GM18951 (cell line): ENCODE measurements at regions not wholly inside any gene's neighbourhood (a gene's known extent, or its start where the extent isn't known, plus 50 kb on each side); places are given as distances from the start of the nearest gene placed in this dataset.
"Not testable (repeated sequence)": the region's sequence is repeated elsewhere in the genome, so short reads cannot be mapped to it uniquely, and the experiment has no call there.

Source experiments
- POLR2A ChIP-seq: IDR thresholded peaks from 4 replicates; pipeline ENCODE4 v1.6.1; 2011; ENCODE audit warnings: mild to moderate bottlenecking; ENCODE audit not compliant: insufficient read length, insufficient read depth; ENCODE audit errors: extremely low read depth
- in situ Hi-C: fragments of 300-500 bp; cut with MboI; formaldehyde crosslinking; loops from one replicate; pipeline ENCODE4 v1.12.0; 2022; ENCODE audit warnings: low sequenced_read_pairs, mixed read lengths, inconsistent platforms; ENCODE audit not compliant: unreplicated experiment

DNA sequence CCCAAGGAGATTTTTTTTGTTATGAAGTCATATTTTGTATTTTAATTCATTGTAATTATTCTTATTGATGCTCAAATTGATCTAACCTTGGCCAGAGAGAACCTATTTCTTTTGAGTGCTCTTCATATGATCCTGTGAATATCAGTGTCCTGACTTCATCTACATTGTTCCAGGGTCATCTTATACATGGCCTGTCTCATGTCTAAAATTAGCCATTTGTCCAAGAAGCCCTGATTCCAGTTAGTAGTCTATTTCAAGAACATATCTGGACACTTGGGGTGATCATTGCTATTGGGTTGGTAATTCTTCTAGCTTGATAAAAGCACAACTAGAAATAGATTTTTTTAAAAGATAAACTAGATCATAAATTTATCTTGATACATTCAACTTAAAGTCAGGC is 266.2 kb downstream of the SPRY1 start:
- in situ Hi-C loops: loop anchor here (10.0 to 25.0 kb wide), 2 partner anchors 268 to 526 kb away; partner anchors contain the start of gene SPRY1
- no peak for TF ChIP-seq POLR2A

GRCh38 chr4:123666486-123666885 is 269.9 kb downstream of the SPRY1 start:
- in situ Hi-C loops: loop anchor here (10.0 to 25.0 kb wide), 2 partner anchors 272 to 529 kb away; partner anchors contain the start of gene SPRY1

GRCh38 chr4:123667496-123667895 is 270.9 kb downstream of the SPRY1 start:
- TF ChIP-seq POLR2A: no peak
- in situ Hi-C loops: loop anchor here (10.0 to 25.0 kb wide), 2 partner anchors 273 to 530 kb away; partner anchors contain the start of gene SPRY1

More at GRCh38 chr4:123666486-123666885, 269.9 kb downstream of the SPRY1 start:
- TF ChIP-seq POLR2A: no peak

DNA sequence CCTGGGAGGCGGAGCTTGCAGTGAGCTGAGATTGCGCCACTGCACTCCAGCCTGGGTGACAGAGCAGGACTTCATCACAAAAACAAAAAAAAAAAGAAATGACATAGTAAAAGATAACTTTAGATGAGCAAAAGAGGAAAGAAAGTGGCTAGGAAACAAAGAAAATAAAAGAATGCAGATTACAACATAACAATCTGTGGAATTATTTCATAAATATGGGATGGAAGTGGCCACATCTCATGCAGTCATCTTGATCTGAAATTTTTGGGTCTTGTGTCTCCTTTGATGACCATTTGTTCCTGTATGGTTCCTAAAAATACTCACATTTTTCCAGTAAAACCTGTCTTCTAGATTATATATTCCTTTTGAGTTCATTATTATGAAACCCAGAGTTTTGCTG is 271.4 kb downstream of the SPRY1 start:
- in situ Hi-C loops: loop anchor here (10.0 to 25.0 kb wide), 2 partner anchors 273 to 531 kb away; partner anchors contain the start of gene SPRY1
- TF ChIP-seq POLR2A: no peak

- no peak for TF ChIP-seq POLR2A
- in situ Hi-C loops: loop anchor here (25.0 kb wide), 1 partner anchor 535 kb away; no protein-coding TSS in a partner anchor
These were observed 275.2 kb downstream of the SPRY1 start for GRCh38 chr4:123671636-123672404.

- in situ Hi-C loops: loop anchor here (25.0 kb wide), 1 partner anchor 536 kb away; no protein-coding TSS in a partner anchor
These were observed 276.4 kb downstream of the SPRY1 start for GRCh38 chr4:123672987-123673386.

DNA sequence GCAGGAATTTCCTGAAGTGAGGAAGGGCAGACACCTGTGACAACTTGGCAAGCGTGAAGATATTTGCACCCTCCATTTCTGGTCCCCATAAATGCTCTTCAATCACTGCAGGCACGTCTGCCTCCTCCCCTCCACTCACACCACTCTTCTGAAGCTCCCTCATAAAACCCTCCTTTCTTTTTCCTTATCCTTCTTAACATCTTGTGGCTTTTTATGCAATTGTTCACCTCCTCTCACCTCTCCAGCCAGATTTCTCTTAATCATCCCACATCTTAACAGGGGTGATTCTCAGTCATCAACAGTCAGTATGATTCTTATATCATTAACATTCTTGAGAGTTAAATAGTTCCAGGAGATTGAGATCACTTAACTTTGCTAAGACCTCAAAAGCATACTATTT is 277.4 kb downstream of the SPRY1 start:
- no peak for TF ChIP-seq POLR2A
- in situ Hi-C loops: loop anchor here (25.0 kb wide), 1 partner anchor 537 kb away; no protein-coding TSS in a partner anchor

More at GRCh38 chr4:123672987-123673386, 276.4 kb downstream of the SPRY1 start:
- no peak for TF ChIP-seq POLR2A

DNA sequence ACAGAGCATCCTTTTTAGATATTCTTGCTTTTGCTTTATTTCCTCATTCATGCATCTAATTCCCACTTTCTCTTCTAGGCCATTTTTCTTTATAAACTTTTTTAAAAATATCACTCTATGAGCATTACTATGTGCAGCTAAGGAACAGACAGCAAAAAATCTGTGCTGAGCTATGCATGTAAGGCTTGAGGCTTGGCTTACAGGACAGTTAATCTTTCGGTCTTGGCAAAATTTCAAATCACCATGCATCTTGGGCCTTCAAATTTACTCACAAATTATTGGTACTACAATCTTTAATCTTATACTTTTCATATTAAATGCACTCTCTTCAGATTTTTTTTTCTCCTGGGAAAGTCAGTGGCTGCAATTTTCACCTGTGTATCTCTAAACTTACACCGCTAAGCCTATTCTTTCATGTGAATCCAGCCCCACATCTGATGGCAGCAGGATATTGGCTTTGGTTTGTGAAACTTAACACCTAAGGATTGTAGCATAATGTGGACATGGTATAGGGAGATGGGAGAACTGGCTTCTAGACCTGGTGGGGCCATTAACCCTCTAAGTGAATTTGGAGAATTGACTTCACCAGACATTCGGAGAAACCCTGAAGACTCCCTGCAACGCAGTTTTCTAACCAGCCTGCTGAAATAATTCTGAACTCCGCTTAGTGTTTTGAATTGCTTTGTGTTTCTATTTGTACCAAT is 278.3 kb downstream of the SPRY1 start:
- in situ Hi-C loops: loop anchor here (25.0 kb wide), 1 partner anchor 538 kb away; no protein-coding TSS in a partner anchor
- TF ChIP-seq POLR2A: no peak

GRCh38 chr4:123675567-123675966 is 279.0 kb downstream of the SPRY1 start:
- TF ChIP-seq POLR2A: no peak
- in situ Hi-C loops: no loop called here

DNA sequence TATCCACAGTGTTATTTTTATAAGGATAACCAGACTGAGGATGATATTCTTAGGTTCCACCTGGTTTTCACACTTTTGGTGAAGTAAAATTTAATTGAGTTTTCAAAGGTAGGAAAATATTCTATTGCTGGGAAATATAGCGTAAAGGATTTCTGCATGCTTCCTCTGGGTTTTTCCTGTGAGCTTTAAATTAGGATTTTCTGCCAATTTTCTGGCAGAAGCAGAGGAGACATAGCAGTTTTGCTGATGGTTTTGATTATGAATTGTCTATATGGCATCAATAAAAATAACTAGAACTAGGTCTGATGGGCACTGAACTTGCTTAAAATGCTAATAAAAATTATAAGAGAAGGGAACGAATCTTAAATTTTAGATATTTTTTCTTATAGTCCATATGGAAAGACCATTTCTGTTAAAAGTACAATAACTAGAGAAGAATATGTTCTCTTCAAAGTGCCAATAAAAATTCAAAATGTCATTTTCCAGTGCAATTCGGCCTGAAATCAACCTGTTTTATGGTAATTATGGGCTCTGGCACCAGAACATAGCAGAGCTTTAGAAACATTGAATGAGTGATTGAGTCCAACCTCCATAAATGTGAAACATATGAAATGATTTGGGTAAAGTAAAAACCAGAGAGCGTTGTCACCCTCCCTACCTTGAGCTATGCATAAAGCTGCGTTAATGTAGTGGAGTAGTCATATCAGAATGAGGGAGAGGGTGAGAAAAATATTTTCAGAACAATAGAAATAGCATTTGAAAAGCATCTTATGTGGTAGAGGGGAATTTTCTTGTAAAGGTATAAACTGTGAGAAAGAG is 279.7 kb downstream of the SPRY1 start:
- TF ChIP-seq POLR2A: no peak
- in situ Hi-C loops: no loop called here

- TF ChIP-seq POLR2A: no peak
- in situ Hi-C loops: no loop called here
These were observed 280.3 kb downstream of the SPRY1 start for GRCh38 chr4:123676890-123677229.

DNA sequence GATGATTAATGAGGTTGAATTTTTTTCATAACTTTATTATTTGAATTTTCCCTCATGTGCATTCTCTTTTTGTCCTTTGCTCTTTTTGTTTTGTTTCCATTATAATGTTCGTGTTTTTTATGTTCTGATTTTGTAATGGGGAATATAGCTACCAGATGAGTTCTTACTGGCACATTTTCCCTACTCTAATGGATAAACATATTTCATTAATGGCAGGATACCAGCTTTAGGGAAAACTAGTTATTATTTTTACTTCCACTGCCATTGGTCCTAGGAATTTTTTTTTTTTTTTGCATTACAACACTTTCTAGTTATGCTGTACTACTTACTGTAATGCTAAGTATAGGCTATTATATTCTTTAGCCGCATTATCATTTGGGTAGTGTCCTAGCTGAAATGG is 286.3 kb downstream of the SPRY1 start:
- in situ Hi-C loops: no loop called here
- TF ChIP-seq POLR2A: no peak

GRCh38 chr4:123684937-123685336 is 288.3 kb downstream of the SPRY1 start:
- in situ Hi-C loops: not testable (repeated sequence)

DNA sequence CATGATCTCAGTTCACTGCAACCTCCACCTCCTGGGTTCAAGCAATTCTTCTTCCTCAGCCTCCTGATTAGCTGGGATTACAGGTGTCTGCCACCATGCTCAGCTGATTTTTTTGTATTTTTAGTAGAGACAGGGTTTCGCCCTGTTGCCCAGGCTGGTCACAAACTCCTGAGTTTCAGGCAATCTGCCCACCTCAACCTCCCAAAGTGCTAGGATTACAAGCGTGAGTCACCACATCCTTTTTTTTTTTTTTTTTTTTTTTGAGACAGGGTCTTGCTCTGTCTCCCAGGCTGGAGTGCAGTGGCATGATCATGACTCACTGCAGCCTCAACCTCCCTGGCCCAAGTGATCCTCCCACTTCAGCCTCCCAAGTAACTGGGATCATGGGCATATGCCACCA is 298.9 kb downstream of the SPRY1 start:
- in situ Hi-C loops: not testable (repeated sequence)
